ENCODE measurements at regions not wholly inside any gene's neighbourhood (a gene's known extent, or its start where the extent isn't known, plus 50 kb on each side); places are given as distances from the start of the nearest gene placed in this dataset.
"Not testable (repeated sequence)": the region's sequence is repeated elsewhere in the genome, so short reads cannot be mapped to it uniquely, and the experiment has no call there.

DNA sequence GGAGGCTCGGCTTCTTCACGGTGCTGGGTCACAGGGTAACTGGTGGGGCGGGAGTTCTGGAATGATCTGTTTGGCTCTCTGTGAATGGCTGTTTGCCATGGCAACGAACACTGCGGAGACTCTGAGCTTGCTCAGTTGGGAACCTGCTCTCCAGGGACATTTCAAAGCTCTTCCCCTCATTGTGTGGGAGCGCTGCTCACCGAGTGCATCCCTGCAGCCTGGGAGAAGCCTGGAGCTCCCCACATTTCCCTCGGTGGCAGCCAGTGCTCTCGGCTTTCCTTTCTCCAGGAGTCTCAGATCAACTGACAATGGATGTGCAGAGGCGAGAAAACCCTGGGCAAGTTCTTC is 57.6 kb upstream of the CACUL1 start:
- H3K27ac ChIP-seq (replicated peaks): no peak overlapping the region
- no peak for DNase-seq (ENCODE audit: low read depth in 1 of 2, low spot score in 1 of 2)
- H3K27me3 ChIP-seq (ENCODE audit: insufficient read depth, poor library complexity, severe bottlenecking): no peaks in the 10 kb centered on the region
- TF ChIP-seq, protein P1, sequence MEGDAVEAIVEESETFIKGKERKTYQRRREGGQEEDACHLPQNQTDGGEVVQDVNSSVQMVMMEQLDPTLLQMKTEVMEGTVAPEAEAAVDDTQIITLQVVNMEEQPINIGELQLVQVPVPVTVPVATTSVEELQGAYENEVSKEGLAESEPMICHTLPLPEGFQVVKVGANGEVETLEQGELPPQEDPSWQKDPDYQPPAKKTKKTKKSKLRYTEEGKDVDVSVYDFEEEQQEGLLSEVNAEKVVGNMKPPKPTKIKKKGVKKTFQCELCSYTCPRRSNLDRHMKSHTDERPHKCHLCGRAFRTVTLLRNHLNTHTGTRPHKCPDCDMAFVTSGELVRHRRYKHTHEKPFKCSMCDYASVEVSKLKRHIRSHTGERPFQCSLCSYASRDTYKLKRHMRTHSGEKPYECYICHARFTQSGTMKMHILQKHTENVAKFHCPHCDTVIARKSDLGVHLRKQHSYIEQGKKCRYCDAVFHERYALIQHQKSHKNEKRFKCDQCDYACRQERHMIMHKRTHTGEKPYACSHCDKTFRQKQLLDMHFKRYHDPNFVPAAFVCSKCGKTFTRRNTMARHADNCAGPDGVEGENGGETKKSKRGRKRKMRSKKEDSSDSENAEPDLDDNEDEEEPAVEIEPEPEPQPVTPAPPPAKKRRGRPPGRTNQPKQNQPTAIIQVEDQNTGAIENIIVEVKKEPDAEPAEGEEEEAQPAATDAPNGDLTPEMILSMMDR (IDR thresholded peaks at IDR 0.05; ENCODE audit: insufficient read depth, low read length): no peak
- no peak for TF ChIP-seq POLR2AphosphoS5 (IDR thresholded peaks at IDR 0.05; ENCODE audit: low read depth)
- no peak for TF ChIP-seq SPI1 (IDR thresholded peaks at IDR 0.05; ENCODE audit: borderline replicate concordance, low read depth)
- TF ChIP-seq GABPA (IDR thresholded peaks at IDR 0.05; ENCODE audit: low read depth): no peak
- TF ChIP-seq, protein P2, sequence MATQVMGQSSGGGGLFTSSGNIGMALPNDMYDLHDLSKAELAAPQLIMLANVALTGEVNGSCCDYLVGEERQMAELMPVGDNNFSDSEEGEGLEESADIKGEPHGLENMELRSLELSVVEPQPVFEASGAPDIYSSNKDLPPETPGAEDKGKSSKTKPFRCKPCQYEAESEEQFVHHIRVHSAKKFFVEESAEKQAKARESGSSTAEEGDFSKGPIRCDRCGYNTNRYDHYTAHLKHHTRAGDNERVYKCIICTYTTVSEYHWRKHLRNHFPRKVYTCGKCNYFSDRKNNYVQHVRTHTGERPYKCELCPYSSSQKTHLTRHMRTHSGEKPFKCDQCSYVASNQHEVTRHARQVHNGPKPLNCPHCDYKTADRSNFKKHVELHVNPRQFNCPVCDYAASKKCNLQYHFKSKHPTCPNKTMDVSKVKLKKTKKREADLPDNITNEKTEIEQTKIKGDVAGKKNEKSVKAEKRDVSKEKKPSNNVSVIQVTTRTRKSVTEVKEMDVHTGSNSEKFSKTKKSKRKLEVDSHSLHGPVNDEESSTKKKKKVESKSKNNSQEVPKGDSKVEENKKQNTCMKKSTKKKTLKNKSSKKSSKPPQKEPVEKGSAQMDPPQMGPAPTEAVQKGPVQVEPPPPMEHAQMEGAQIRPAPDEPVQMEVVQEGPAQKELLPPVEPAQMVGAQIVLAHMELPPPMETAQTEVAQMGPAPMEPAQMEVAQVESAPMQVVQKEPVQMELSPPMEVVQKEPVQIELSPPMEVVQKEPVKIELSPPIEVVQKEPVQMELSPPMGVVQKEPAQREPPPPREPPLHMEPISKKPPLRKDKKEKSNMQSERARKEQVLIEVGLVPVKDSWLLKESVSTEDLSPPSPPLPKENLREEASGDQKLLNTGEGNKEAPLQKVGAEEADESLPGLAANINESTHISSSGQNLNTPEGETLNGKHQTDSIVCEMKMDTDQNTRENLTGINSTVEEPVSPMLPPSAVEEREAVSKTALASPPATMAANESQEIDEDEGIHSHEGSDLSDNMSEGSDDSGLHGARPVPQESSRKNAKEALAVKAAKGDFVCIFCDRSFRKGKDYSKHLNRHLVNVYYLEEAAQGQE (IDR thresholded peaks at IDR 0.05; ENCODE audit: insufficient replicate concordance, low read depth): no peak
- H3K4me3 ChIP-seq (replicated peaks; ENCODE audit: insufficient read depth, low read length): no peak overlapping the region

DNA sequence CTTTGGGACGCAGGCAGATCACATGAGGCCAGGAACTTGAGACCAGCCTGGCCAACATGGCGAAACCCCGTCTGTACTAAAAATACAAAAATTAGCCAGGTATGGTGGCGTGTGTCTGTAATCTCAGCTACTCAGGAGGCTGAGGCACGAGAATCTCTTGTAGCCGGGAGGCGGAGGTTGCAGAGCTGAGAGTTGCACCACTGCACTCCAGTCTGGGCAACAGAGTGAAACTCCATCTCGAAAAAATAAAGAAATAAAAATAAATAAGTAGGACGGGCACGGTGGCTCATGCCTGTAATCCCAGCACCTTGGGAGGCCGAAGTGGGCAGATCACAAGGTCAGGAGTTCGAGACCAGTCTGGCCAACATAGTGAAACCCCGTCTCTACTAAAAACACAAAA is 58.2 kb upstream of the CACUL1 start:
- not testable (repeated sequence) for DNase-seq (ENCODE audit: low read depth in 1 of 2, low spot score in 1 of 2); H3K27ac ChIP-seq (replicated peaks); H3K4me3 ChIP-seq (replicated peaks; ENCODE audit: insufficient read depth, low read length); H3K27me3 ChIP-seq (ENCODE audit: insufficient read depth, poor library complexity, severe bottlenecking)

DNA sequence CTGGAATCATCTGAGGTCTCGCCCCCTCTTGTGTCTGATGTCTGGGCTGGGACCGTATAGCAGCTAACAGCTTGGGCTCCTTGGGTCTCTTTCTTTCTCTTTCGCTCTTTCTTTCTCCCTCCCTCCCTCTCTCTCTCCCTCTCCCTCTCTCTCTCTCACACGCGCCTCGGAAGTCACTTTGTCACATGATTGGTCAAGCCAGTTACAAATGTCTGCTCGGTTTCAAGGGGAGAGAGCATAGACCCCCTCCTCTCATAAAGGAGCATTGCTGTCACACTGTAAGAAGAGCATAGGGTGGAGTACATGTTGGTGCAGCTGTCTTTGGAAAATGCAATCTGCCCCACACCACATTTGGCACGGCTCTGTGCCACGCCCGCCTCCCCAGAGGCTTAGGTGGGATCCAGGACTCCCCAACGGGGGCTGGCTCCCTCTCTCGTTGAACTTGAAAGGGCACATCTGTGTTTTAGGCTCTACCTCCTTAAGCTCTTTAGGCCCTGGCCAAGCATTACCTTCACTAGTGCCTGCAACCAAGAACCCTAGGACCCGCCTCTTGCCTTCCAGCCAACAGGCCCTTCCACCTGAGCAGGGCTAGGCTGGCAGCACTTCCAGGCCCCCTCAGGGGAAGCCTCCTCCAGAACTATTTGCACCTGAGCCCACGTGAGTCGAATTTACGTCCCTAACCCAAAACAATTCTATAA is 61.9 kb upstream of the CACUL1 start:
- no peak overlapping the region for H3K27ac ChIP-seq (replicated peaks)
- no peak overlapping the region for H3K4me3 ChIP-seq (replicated peaks; ENCODE audit: insufficient read depth, low read length)
- TF ChIP-seq POLR2AphosphoS5 (IDR thresholded peaks at IDR 0.05; ENCODE audit: low read depth): no peak
- TF ChIP-seq, protein P2 (IDR thresholded peaks at IDR 0.05; ENCODE audit: insufficient replicate concordance, low read depth): no peak
- no peaks in the 10 kb centered on the region for H3K27me3 ChIP-seq (ENCODE audit: insufficient read depth, poor library complexity, severe bottlenecking)
- no peak for DNase-seq (ENCODE audit: low read depth in 1 of 2, low spot score in 1 of 2)

DNA sequence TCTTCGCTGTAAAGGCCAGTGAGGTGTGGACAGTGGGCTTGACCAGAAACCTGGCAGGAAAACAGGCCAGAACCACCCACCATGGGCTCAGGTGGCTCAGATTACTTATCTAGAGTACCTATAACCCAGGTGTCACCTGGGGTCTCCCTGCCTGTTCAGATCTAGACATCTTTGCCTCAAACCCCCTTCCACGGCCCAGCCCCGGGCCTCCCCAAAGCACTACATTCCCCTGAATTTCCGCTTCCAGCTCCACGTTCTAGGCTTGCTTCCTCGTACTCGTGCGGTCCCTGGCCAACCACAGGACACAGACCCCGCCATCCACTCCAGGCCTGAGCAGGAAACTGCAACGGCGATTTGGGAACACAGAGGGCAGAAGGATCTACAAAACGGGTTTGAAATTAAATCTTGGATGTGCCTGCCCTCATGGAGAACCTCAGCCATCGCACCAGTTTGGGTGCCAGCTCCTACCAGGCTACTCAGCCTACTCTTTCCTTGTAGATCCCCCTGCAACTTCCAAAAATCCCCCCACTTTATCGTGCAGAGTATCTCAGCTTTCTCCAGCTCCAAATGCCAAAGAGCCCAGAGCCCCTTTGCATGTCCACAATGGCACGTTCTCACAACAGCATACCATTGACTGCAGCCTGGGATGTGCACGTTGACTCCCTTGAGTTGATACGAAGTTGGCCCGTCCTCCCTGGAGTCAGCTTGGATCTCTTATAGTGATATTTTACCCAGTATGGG is 62.7 kb upstream of the CACUL1 start:
- H3K27ac ChIP-seq (replicated peaks): no peak overlapping the region
- no peak for DNase-seq (ENCODE audit: low read depth in 1 of 2, low spot score in 1 of 2)
- H3K4me3 ChIP-seq (replicated peaks; ENCODE audit: insufficient read depth, low read length): no peak overlapping the region
- TF ChIP-seq GABPA (IDR thresholded peaks at IDR 0.05; ENCODE audit: low read depth): no peak
- TF ChIP-seq, protein P2 (IDR thresholded peaks at IDR 0.05; ENCODE audit: insufficient replicate concordance, low read depth): no peak
- TF ChIP-seq, protein P1 (IDR thresholded peaks at IDR 0.05; ENCODE audit: insufficient read depth, low read length): no peak
- TF ChIP-seq POLR2AphosphoS5 (IDR thresholded peaks at IDR 0.05; ENCODE audit: low read depth): no peak
- TF ChIP-seq SPI1 (IDR thresholded peaks at IDR 0.05; ENCODE audit: borderline replicate concordance, low read depth): no peak
- H3K27me3 ChIP-seq (ENCODE audit: insufficient read depth, poor library complexity, severe bottlenecking): no peaks in the 10 kb centered on the region
